Choroid plexus epithelial cell (primary cell): ENCODE measurements at regions not wholly inside any gene's neighbourhood (a gene's known extent, or its start where the extent isn't known, plus 50 kb on each side); places are given as distances from the start of the nearest gene placed in this dataset.
A peak's percentile ranks its signal among the peaks of the same experiment; 100 is the strongest.

Experiments used
- DNase-seq: peaks from one replicate; pipeline ENCODE4 v3.0.0-alpha.2; 2010; ENCODE audit warnings: low read depth
- H3K4me3 ChIP-seq: 2 replicates; pipeline ENCODE4 v1.5.1; 2011; ENCODE audit warnings: low read depth, mild to moderate bottlenecking, control low read depth, low read length, moderate library complexity
- CTCF ChIP-seq: conservative IDR thresholded peaks from 2 replicates; pipeline ENCODE4 v1.5.1; 2011; ENCODE audit warnings: low read depth, mild to moderate bottlenecking, control low read depth, inconsistent platforms, low read length, moderate library complexity

- no peak overlapping the region for H3K4me3 ChIP-seq
- DNase-seq = no peak
- TF ChIP-seq CTCF = no peak
These were observed 894.2 kb upstream of the INTU start for GRCh38 chr4:126738527-126738923.

GRCh38 chr4:126738926-126739325 lies 893.8 kb upstream of the INTU start:
- no peak for TF ChIP-seq CTCF
- no peak overlapping the region for H3K4me3 ChIP-seq
- DNase-seq = peak; percentile 14

- TF ChIP-seq CTCF = no peak
- H3K4me3 ChIP-seq = no peak overlapping the region
- no peak for DNase-seq
These were observed 892.1 kb upstream of the INTU start for GRCh38 chr4:126740687-126741086.

- H3K4me3 ChIP-seq = no peak overlapping the region
- TF ChIP-seq CTCF = no peak
- DNase-seq = no peak
These were observed 890.7 kb upstream of the INTU start for GRCh38 chr4:126742048-126742447.

- TF ChIP-seq CTCF = no peak
- no peak for DNase-seq
- no peak overlapping the region for H3K4me3 ChIP-seq
These were observed 889.9 kb upstream of the INTU start for GRCh38 chr4:126742885-126743284.

- DNase-seq = peak; percentile 11
- no peak for TF ChIP-seq CTCF
- no peak overlapping the region for H3K4me3 ChIP-seq
These were observed 884.0 kb upstream of the INTU start for GRCh38 chr4:126748736-126749135.

GRCh38 chr4:126750723-126751122 lies 882.0 kb upstream of the INTU start:
- no peak for TF ChIP-seq CTCF
- DNase-seq = no peak
- no peak overlapping the region for H3K4me3 ChIP-seq
